D341Med (cell line): ENCODE measurements at regions not wholly inside any gene's neighbourhood (a gene's known extent, or its start where the extent isn't known, plus 50 kb on each side); places are given as distances from the start of the nearest gene placed in this dataset.
A peak's percentile ranks its signal among the peaks of the same experiment; 100 is the strongest.
"Not testable (repeated sequence)": the region's sequence is repeated elsewhere in the genome, so short reads cannot be mapped to it uniquely, and the experiment has no call there.

Experiments
- DNase-seq: peaks from one replicate; pipeline ENCODE4 v3.0.0; 2012; ENCODE audit warnings: low spot score

DNA sequence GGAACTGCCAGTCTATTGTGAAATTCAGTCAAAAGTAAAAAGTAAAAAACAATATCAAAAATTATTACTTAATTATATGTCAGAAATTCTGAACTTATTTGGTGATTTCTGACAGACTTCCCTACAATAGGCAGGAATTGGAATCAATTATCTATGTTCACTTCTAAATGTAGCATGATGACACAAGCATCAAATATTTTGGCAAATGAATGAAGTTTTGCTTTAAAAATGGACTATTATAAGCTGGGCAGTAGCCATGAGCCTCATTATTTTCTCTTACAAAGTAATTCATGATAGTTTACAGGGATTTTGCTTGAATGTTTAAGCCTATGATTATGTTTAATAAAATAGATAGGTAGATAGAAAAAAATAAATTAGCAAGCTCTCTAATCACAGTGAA lies 582.6 kb downstream of the SLITRK6 start:
- DNase-seq = no peak

DNA sequence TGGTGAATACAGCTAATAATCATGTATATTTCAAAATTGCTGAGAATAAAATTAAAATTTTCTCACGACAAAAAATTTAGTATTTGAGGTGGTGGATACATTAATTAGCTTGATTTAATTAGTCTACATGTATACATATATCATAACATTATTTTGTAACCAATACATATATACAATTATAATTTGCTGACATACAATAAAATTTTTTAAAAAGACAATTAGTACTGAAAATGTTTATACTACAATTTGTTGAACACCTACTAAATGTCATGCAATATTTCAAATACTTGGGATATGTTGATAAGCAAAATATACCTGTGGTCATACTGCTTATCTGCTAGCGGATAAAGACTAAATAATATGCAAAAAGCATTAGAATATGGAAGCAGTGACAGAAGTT lies 586.5 kb downstream of the SLITRK6 start:
- DNase-seq = no peak

DNA sequence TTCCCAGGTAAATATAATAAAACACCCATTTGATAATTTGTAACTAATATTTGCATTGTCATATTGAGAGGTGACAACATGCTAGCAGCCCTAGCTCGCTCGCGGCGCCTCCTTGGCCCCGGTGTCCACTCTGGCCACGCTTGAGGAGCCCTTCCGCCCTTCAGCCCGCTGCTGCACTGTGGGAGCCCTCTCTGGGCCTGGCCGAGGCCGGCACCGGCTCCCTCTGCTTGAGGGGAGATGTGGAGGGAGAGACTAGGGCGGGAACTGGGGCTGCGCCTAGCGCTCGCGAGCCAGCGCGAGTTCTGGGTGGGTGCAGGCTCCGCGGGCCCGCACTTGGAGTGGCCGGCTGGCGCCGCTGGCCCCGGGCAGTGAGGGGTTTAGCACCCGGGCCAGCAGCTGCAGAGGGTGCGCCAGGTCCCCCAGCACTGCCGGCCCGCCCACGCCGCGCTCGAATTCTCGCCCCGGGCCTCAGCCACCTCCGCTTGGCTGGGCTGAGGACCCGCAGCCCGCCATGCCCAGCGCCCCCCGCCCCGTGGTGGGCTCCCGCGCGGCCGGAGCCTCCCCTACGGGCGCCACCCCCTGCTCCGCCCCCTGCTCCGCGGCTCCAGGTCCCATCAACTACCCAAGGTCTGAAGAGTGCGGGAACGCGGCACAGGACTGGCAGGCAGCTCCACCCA lies 594.4 kb downstream of the SLITRK6 start:
- no peak for DNase-seq

DNA sequence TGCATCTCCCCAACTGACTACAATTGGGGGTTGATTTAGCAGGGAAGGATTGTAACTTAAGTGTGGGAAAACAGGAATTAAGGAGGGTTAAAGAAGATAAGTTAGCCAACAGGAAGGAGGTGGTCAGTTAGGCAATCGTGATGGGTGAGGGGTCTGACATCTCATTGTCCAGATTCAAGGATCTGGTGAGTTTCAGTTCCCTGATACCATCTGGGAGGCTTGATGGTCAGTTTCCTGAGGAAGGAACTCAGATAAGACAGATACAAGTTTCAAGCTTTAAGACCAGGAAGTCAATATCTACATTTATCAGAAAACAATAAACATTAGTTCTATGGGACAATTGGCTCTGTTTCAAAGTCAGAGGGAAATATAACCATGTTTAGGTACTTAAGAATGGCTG lies 601.8 kb downstream of the SLITRK6 start:
- no peak for DNase-seq

DNA sequence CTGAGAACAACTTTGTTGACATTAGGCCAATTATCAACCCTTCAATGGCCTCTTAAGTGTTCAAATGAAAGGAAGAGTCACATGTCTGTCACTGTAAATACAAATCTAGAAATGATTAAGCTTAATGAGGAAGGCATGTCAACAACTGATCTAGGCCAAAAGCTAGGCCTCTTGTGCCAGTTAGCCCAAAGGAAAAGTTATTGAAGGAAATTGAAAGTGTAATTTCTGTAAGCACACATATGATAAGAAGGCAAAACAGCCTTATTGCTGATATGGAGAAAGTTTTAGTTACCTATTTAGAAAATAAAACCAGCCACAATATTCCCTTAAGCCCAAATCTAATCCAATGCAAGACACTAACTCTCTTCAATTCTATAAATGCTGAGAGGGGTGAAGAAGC lies 604.7 kb downstream of the SLITRK6 start:
- no peak for DNase-seq

DNA sequence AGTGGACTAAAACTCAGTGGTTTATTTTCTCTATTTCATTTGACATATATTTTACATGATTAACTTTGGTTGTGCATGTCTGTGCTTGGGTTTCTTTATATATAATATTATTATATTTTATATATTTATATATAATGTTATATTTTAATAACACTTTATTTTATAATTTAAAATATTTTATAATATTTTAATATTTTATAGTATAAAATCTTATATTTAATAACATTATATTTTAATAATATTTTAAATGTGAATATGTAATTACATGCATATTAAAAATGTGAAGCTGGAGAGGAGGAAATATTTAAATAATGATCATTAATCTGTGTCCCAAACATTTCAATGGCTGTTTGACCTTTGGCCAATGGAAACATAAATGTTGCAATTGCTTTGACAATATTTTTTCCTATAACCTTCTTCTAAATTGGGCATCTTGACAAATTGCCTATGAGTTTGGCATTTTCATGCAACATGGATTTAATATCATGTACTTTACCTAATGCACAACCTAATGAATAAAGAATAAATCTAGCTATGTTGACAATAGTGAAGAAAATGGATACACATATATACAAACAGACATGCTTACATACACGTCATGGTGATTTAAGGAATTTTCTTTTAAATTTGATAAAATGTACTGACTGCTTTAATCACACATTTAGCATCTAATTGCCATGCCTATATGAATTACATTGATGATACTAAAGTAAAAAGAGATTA lies 607.1 kb downstream of the SLITRK6 start:
- DNase-seq = no peak

DNA sequence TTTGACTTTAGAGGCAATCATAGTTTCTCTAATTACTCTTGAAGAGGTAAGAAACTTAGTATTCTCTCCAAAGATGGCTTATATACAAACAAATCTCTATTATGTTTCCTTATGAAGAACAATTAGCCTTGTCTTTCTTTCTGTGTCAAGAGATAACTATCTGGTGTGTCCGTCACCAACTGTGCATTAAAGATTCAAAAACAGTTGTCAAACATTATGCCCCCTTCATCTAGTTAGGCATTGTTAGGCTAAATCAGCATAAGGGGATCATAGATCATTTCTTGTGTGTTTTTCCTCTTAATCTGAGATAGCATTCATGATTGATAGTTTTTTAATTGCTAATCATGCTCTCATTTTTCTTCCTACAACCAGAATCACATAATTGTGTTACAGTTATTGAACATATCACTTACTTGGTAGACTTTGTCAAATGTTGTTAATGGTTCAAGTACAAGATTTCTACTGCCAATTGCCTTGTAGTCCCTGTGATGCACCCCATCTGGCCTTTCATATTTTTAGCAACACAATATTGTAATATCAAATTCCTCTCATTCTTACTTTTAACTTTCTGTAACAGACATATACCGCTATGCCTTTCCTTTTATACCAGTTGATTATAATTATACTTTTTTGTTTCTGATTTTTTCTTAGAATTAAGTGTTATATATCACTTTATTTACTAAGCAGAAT lies 612.7 kb downstream of the SLITRK6 start:
- no peak for DNase-seq

DNA sequence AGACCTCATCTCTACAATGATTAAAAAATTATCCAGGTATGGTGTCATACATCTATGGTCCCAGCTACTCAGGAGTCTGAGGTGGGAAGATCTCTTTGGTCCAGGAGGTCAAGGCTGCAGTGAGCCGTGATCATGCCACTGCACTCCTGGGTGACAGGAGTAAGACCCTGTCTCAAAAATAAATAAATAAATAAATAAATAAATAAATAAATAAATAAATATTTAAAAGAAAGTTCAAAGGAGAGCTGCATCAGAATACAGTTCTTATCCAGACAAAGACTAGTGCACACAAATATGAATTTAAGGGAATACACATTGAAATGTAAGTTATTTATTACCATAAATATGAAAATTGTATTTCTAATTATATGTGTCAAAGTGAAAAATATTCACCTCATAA lies 624.9 kb downstream of the SLITRK6 start:
- DNase-seq = no peak

DNA sequence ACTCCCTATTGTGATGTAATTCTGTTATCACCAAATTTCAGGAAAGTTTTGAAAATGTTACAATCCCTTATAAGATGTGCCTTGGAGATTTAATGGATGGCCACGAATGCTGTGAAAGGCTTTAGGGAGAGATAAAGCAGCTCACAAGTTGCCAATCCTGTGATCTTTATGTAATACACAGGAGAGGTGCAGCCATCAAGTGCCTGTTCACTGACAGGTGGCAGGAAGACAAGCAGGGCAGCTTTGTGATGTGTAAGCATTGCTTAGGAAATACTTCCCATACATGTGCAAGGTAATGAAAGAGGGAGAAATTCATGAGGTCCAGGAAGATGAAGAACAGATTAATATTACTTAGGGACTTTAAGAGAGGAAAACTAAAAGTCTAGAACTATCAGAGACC lies 628.8 kb downstream of the SLITRK6 start:
- DNase-seq = peak; percentile 28

DNA sequence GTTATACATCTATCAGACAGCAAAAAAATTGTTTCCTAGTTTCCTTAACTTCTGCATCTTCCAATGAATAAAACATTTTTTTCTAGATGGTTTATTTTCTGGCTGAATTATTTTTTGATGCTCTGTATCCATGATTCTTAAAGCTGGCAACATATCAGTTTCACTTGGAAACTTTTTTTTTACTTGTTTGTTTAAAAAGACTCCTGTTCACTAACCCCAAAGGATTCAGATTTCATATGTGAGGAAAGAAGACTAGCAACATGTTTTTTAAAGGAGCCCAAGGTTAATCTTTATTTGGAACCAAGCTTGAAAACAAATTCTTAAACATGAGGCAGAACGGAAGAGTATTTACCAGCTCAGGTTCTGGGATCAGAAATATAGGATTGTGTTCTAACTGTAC lies 632.3 kb downstream of the SLITRK6 start:
- DNase-seq = no peak

DNA sequence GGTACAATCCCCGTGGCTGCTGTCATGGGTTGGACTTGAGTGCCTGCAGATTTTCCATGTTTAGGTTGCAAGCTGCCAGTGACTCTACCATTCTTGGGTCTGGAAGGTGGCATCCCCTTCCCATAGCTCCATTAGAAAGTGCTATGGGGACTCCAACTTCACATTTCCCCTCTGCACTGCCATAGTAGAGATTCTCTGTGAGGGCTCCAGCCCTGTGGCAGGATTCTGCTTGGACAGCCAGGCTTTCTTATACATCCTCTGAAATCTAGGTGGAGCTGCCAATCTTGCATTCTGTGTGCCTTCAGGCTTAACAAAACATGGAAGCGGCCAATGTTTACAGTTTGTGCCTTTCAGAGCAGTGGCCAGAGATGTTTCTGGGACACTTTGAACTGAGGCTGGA lies 636.2 kb downstream of the SLITRK6 start:
- no peak for DNase-seq

DNA sequence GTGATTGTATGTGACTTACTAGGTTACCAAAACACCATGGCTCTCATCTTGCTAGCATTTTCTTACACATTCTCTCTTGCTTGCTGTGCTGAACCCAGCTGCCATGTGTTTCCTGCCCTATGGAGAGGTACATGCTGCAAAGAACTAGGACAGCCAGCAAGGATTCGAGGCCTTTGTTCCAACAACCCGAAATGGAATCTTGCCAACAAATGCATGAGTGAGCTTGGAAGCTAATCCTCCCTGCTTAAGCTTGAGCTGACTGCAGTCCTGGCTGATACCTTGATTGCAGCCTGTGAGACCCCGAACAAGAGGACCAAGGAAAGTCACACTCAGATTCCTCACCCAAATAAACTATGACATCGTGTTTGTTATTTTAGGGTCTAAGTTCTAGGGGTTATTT lies 651.2 kb downstream of the SLITRK6 start:
- DNase-seq = peak; percentile 74

DNA sequence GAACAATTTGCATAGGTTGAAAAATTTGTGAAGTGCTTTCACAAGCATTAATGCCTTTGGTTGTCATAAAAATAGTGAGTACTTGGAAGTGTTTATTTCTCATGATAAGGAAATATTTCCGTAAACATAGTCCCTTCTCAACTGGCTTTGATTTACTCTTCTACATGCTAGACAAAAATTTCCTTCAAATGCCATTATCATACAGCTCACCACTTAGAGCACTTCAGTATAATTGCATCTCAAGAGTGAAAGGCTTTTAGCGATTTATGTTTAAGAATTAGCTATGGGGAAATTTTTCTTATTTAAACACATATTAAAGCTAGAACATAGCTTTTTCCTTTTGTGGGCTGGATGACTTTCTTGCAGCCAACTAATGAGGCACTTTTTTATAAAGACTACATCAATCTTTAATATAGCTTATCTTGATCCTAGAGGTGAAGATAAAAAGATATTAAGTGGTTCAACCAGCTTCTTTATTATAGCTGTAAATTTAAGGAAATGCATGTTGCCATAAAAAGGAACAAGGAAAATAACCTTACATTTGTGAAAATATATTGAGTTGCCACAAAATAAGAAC lies 656.8 kb downstream of the SLITRK6 start:
- DNase-seq = no peak

DNA sequence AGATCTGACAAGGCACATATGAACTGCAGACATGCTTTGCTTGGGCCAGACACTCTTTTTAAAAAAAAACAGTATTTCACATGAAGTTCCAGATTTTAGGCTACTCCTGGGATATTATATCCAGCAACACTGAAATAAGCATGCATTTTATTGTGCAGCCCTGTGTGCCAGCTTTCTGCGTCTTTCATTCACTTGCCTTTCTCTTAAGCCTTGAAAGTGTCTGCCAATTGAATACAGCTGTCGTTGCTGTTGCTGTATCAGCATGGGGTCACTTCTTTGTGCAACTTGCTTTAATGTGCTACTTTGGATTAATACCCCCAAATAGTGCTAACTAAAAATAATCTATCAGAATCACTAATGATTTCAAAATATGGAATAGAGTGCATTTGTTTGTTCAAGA lies 657.8 kb downstream of the SLITRK6 start:
- no peak for DNase-seq

DNA sequence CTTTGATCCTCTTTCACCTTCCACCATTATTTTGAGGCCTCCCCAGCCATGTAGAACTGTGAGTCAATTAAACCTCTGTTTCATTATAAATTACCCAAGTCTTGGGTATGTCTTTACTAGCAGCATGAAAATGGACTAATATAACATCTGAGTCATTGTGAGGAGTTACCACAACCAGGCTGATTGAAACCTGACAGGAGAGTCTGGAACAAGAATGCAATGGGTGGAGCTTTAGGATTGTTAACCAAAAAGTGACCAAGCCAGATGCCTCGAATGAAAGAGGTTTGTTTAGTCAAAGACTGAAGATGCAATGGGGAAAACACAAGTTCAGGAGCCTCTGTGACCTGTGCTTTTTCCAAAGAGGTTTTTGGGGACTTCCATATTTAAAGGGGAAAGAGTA lies 659.0 kb downstream of the SLITRK6 start:
- no peak for DNase-seq

DNA sequence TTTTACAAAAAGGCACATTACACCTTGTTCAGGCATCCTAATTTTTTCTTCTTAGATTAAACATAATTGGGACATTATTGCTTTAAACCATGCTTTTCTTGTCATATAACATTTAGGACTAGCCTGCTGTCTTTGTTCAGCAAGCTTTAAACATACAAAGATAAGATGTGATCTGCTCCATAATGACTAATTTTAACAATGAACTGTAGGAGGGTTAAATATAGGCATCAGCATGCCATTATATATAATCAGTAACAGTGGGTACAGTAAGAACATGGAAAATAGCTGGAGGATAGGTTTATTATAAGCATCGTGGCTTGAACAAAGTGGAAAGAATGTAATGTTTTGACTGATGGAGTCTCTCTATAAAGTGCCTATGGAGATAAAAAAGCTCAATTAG lies 661.7 kb downstream of the SLITRK6 start:
- no peak for DNase-seq

DNA sequence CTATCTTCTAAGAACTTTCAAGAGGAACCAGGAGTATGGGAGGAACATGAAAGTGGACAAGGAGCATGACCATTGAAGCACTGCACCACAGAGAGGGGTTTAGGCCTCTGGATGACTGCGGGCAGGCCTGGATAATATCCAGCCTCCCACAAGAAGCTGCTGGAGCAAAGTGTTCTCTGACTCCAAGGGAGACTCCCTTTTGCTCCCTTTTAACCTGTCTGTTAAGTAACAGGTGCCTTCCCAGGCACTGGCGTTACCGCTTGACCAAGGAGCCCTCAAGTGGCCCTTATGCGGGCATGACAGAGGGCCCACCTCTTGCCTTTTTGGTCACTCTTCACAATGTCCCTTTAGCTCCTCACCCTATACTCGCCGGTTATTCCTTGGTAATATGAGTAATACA lies 666.2 kb downstream of the SLITRK6 start:
- DNase-seq = no peak

DNA sequence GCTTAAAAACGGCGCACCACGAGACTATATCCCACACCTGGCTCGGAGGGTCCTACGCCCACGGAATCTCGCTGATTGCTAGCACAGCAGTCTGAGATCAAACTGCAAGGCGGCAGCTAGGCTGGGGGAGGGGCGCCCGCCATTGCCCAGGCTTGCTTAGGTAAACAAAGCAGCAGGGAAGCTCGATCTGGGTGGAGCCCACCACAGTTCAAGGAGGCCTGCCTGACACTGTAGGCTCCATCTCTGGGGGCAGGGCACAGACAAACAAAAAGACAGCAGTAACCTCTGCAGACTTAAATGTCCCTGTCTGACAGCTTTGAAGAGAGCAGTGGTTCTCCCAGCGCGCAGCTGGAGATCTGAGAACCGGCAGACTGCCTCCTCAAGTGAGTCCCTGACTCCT lies 675.7 kb downstream of the SLITRK6 start:
- not testable (repeated sequence) for DNase-seq

DNA sequence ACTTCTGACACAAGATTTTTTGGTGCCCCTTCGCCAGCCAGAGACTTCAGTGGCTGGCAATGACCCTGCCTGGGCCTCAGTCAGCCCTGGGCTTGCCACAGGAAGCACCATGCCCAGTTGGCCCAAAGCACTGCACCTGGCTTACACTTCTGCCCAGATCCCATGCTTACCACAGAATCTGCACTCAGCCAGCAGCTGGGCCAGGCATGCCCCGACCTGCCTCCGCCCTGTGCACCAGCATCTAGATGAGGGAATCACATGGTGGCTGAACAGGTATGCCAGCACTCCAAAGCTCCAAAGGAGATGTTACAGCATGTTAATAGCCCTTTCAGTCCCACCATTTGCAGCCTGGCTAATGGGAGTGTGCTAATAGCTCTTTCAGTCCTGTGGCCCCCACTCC lies 690.9 kb downstream of the SLITRK6 start:
- DNase-seq = no peak

DNA sequence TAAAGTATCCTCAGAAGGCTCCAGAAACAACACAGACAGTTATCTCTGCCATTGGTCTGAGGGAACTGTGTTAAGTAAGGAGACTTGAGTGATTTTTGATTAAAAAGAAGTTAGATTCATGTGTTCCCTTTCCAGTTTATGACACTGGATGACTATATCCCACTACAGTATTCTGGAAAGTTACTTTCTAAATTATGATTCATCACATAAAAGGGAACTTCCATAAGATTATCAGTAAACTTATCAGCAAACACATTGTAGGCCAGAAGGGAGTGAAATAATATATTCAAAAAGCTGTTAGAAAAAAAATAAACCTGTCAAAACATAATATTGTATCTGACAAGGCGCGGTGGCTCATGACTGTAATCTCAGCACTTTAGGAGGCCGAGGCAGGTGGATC lies 700.0 kb downstream of the SLITRK6 start:
- no peak for DNase-seq

DNA sequence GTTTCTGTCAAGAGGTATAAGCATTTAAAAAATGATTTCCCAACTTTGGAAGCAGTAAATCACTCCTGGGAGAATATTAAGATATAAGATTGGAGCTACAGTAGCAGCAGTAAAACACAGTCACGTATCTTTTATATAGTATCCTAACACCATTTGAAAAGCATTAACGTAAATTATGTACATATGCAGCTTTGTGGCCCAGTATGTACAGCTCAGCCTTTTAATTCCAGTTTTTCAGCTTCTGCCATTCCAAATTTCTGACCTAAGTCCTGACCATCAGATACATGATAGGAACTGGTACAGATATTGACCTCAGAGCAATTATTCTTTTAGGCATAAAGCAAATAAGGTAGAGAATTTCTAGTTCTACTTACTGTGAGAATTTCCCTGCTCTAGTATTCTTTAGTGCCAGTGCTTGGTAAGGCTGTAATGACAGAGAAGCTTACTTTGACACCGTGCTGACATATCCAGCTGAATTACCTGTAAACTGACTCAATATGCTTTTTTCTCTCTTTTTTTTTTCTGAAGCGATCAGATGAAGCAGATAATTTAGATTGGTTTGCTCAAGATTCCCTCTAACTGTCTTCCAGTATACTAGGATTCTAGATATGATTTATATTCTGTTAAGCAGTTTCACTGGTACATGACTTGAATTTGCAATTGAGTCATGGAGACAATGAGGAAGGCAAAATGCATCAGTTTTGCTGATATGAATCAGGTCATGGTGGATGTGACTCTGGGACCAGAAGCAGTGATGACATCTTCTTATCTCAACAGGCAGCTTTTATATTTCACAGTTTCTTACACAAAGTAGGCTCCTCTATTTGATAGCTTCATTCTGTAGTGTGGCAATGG lies 703.6 kb downstream of the SLITRK6 start:
- no peak for DNase-seq

DNA sequence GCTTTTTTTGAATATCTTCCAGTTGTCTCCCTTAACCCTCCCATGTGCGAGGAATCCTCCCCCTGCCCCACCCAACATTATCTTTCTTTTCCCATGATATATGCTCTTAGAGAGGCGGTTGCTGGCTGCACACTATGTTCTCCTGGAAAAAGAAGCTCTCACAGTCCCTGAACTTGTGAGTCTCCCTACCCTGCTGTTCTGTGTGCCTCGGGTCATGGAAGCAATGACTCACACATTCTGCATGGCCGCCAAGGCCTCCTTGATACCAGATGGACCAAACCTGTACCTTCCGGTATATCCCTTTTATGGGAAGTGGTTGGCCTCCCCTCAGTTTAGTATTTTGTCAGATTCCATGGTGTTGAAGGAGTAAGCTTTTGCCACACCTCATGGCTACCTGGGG lies 705.4 kb downstream of the SLITRK6 start:
- DNase-seq = no peak
